Hematopoietic multipotent progenitor cell treated with erythropoietin and hydrocortisone succinate and interleukin-3 and kit ligand, for 17 days (in vitro differentiated cells): ENCODE measurements at regions not wholly inside any gene's neighbourhood (a gene's known extent, or its start where the extent isn't known, plus 50 kb on each side); places are given as distances from the start of the nearest gene placed in this dataset.
"Not testable (repeated sequence)": the region's sequence is repeated elsewhere in the genome, so short reads cannot be mapped to it uniquely, and the experiment has no call there.

Experiments
- DNase-seq: peaks from one replicate; pipeline ENCODE4 v3.0.0-alpha.2; 2015; ENCODE audit warnings: low spot score

GRCh38 chr2:8121022-8121825 lies 560.6 kb upstream of the ID2 start:
- no peak for DNase-seq

GRCh38 chr2:8121826-8122513 lies 559.9 kb upstream of the ID2 start:
- no peak for DNase-seq

- DNase-seq = no peak
Measured at GRCh38 chr2:8122520-8122919, 559.3 kb upstream of the ID2 start.

GRCh38 chr2:8123464-8123863 lies 558.4 kb upstream of the ID2 start:
- no peak for DNase-seq

- DNase-seq = no peak
Measured at GRCh38 chr2:8125741-8126711, 555.8 kb upstream of the ID2 start.

GRCh38 chr2:8126783-8127182 lies 555.1 kb upstream of the ID2 start:
- DNase-seq = no peak

GRCh38 chr2:8131423-8131822 lies 550.4 kb upstream of the ID2 start:
- DNase-seq = not testable (repeated sequence)

- DNase-seq = no peak
Measured at GRCh38 chr2:8132351-8132831, 549.5 kb upstream of the ID2 start.

- no peak for DNase-seq
Measured at GRCh38 chr2:8132879-8133278, 549.0 kb upstream of the ID2 start.

GRCh38 chr2:8133363-8133762 lies 548.5 kb upstream of the ID2 start:
- no peak for DNase-seq

GRCh38 chr2:8133913-8134472 lies 547.9 kb upstream of the ID2 start:
- DNase-seq = no peak

GRCh38 chr2:8134473-8134932 lies 547.4 kb upstream of the ID2 start:
- no peak for DNase-seq

- DNase-seq = no peak
Measured at GRCh38 chr2:8134985-8135682, 546.7 kb upstream of the ID2 start.

- no peak for DNase-seq
Measured at GRCh38 chr2:8137801-8138200, 544.1 kb upstream of the ID2 start.

GRCh38 chr2:8138525-8138922 lies 543.3 kb upstream of the ID2 start:
- DNase-seq = no peak

- DNase-seq = no peak
Measured at GRCh38 chr2:8138923-8139667, 542.8 kb upstream of the ID2 start.

- no peak for DNase-seq
Measured at GRCh38 chr2:8139668-8140200, 542.1 kb upstream of the ID2 start.

GRCh38 chr2:8141079-8141707 lies 540.7 kb upstream of the ID2 start:
- no peak for DNase-seq

- no peak for DNase-seq
Measured at GRCh38 chr2:8141780-8142179, 540.1 kb upstream of the ID2 start.

- no peak for DNase-seq
Measured at GRCh38 chr2:8142461-8142860, 539.4 kb upstream of the ID2 start.
